ENCODE measurements at regions not wholly inside any gene's neighbourhood (a gene's known extent, or its start where the extent isn't known, plus 50 kb on each side); places are given as distances from the start of the nearest gene placed in this dataset.

DNA sequence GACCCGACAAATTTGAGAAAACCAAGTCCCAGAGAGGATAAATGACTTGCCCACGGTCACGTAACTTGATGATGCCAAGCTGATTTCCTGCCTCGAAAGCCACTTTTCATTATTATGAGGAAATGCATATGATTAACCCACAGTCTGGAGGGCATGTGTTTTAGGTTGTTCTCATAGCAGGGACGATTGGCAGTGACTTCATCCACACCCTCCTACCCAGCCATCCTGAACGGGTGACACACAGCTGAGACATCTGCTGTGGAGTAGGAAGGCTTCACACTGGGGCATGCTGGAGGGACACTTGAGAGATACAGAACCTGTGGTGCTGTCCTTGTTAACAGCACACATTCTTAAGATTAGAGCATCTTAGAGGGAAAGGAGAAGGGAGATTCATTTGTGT, 65.4 kb upstream of the WDFY2 start:
- CTCF ChIA-PET: no interaction called here
- POLR2A ChIA-PET: no interaction called here
- DNase-seq (ENCODE audit: extremely low spot score): no peak
- TF ChIP-seq SUZ12 (IDR thresholded peaks at IDR 0.05): no peak
- no peak for TF ChIP-seq BHLHE40 (IDR thresholded peaks at IDR 0.05; ENCODE audit: borderline replicate concordance)
- TF ChIP-seq, protein P1, sequence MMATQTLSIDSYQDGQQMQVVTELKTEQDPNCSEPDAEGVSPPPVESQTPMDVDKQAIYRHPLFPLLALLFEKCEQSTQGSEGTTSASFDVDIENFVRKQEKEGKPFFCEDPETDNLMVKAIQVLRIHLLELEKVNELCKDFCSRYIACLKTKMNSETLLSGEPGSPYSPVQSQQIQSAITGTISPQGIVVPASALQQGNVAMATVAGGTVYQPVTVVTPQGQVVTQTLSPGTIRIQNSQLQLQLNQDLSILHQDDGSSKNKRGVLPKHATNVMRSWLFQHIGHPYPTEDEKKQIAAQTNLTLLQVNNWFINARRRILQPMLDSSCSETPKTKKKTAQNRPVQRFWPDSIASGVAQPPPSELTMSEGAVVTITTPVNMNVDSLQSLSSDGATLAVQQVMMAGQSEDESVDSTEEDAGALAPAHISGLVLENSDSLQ (IDR thresholded peaks at IDR 0.05): no peak
- TF ChIP-seq ZNF384 (IDR thresholded peaks at IDR 0.05): no peak
- TF ChIP-seq TARDBP (IDR thresholded peaks at IDR 0.05): no peak
- TF ChIP-seq FOXA1 (IDR thresholded peaks at IDR 0.05): no peak
- TF ChIP-seq HDGF (IDR thresholded peaks at IDR 0.05; ENCODE audit: borderline replicate concordance): no peak
- TF ChIP-seq FOXK2 (IDR thresholded peaks at IDR 0.05): no peak
- no peak for TF ChIP-seq LEF1 (IDR thresholded peaks at IDR 0.05; ENCODE audit: borderline replicate concordance)
- TF ChIP-seq NFRKB (IDR thresholded peaks at IDR 0.05): no peak
- TF ChIP-seq ARNT (IDR thresholded peaks at IDR 0.05): no peak
- TF ChIP-seq CTBP1 (IDR thresholded peaks at IDR 0.05; ENCODE audit: borderline replicate concordance): no peak
- no peak for TF ChIP-seq ELF4 (IDR thresholded peaks at IDR 0.05)

DNA sequence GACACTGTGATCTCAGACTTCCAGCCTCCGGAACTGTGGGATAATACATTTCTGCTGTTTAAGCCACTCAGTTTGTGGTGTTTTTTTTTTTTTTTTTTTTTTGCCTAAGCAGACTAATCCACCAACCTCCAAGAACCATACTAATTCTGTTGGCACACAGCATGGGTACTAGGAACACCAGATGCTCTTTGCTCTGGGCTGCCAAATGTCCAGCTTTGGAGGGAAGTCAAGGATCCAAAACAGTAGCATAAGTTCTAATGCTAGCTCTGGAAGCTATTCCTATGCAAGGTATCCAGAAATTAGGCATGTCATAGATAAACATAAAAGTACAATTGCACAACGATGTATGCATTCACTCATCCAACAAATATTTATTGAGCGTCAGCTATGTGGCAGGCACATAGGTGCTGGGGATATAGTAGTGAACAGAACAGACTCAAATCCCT, 64.5 kb upstream of the WDFY2 start:
- TF ChIP-seq L3MBTL2 (conservative IDR thresholded peaks at IDR 0.05) (no peak), LEF1 (IDR thresholded peaks at IDR 0.05; ENCODE audit: borderline replicate concordance) (no peak), NFRKB (IDR thresholded peaks at IDR 0.05) (no peak), ARNT (IDR thresholded peaks at IDR 0.05) (no peak), TARDBP (IDR thresholded peaks at IDR 0.05) (no peak), ELF4 (IDR thresholded peaks at IDR 0.05) (no peak), FOXM1 (IDR thresholded peaks at IDR 0.05; ENCODE audit: borderline replicate concordance) (no peak), SP1 (IDR thresholded peaks at IDR 0.05) (no peak), BHLHE40 (IDR thresholded peaks at IDR 0.05; ENCODE audit: borderline replicate concordance) (no peak), ZNF384 (IDR thresholded peaks at IDR 0.05) (no peak), FOXA1 (IDR thresholded peaks at IDR 0.05) (no peak), FOXK2 (IDR thresholded peaks at IDR 0.05) (no peak), CTBP1 (IDR thresholded peaks at IDR 0.05; ENCODE audit: borderline replicate concordance) (no peak), HDGF (IDR thresholded peaks at IDR 0.05; ENCODE audit: borderline replicate concordance) (no peak), SUZ12 (IDR thresholded peaks at IDR 0.05) (no peak)
- TF ChIP-seq, protein P1 (IDR thresholded peaks at IDR 0.05): no peak
- POLR2A ChIA-PET: no interaction called here
- CTCF ChIA-PET: interaction anchor here (1.2 kb wide), 1 partner anchor 278 kb away, joined by 3 read pairs; no protein-coding TSS in a partner anchor
- DNase-seq (ENCODE audit: extremely low spot score): no peak

DNA sequence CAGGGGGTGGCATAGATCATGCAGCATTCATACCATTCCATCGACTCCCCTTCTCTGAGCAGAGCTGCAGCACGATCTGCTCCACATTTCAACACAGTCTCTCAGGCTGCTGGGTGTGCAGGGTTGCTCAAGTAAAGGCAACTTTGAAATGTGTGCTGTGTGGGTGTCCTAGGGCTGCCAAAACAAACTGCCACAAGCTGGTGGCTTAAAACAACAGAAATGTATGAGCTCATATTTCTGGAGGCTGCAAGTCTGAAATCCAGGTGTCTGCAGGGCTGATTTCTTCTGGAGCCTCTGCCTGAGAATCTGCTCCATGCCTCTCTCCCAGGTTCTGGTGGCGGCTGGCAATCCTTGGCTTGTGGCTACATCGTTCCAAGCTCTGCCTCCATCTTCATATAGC, 63.7 kb upstream of the WDFY2 start:
- TF ChIP-seq BHLHE40 (IDR thresholded peaks at IDR 0.05; ENCODE audit: borderline replicate concordance) (no peak), NFRKB (IDR thresholded peaks at IDR 0.05) (no peak), SUZ12 (IDR thresholded peaks at IDR 0.05) (no peak), L3MBTL2 (conservative IDR thresholded peaks at IDR 0.05) (no peak), FOXM1 (IDR thresholded peaks at IDR 0.05; ENCODE audit: borderline replicate concordance) (no peak), LEF1 (IDR thresholded peaks at IDR 0.05; ENCODE audit: borderline replicate concordance) (no peak), ELF4 (IDR thresholded peaks at IDR 0.05) (no peak), TARDBP (IDR thresholded peaks at IDR 0.05) (no peak), CTBP1 (IDR thresholded peaks at IDR 0.05; ENCODE audit: borderline replicate concordance) (no peak), HDGF (IDR thresholded peaks at IDR 0.05; ENCODE audit: borderline replicate concordance) (no peak), FOXK2 (IDR thresholded peaks at IDR 0.05) (no peak), ZNF384 (IDR thresholded peaks at IDR 0.05) (no peak), SP1 (IDR thresholded peaks at IDR 0.05) (no peak), ARNT (IDR thresholded peaks at IDR 0.05) (no peak), FOXA1 (IDR thresholded peaks at IDR 0.05) (no peak)
- TF ChIP-seq, protein P1 (IDR thresholded peaks at IDR 0.05): no peak
- CTCF ChIA-PET: interaction anchor here (1.2 kb wide), 1 partner anchor 277 kb away, joined by 3 read pairs; no protein-coding TSS in a partner anchor
- no peak for DNase-seq (ENCODE audit: extremely low spot score)
- POLR2A ChIA-PET: no interaction called here

DNA sequence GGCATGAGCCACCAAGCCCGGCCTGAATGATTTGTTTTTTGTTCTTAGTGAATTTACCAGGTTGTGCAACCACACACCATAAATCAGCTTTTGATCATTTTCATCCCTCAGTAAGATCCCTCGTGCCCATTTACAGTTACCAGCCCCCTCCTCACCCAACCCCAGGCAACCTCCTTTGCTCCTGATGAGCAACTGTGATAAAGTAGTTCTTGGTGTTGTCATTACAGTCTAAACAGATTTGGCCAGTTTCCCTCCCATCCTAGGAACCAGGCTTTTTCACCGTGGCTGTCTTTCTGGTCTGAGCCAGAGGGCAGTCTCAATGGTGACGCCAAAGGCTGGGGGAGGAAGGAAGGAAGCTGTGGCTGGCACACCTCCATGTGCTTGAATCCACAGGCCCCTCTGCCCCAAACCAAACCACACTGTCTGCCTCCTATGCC, 61.2 kb upstream of the WDFY2 start:
- no peak for DNase-seq (ENCODE audit: extremely low spot score)
- POLR2A ChIA-PET: no interaction called here
- TF ChIP-seq, protein P1 (IDR thresholded peaks at IDR 0.05): no peak
- TF ChIP-seq HDGF (IDR thresholded peaks at IDR 0.05; ENCODE audit: borderline replicate concordance): no peak
- no peak for TF ChIP-seq SP1 (IDR thresholded peaks at IDR 0.05)
- no peak for TF ChIP-seq ZNF384 (IDR thresholded peaks at IDR 0.05)
- TF ChIP-seq SUZ12 (IDR thresholded peaks at IDR 0.05): no peak
- no peak for TF ChIP-seq FOXA1 (IDR thresholded peaks at IDR 0.05)
- TF ChIP-seq LEF1 (IDR thresholded peaks at IDR 0.05; ENCODE audit: borderline replicate concordance): no peak
- no peak for TF ChIP-seq TARDBP (IDR thresholded peaks at IDR 0.05)
- CTCF ChIA-PET: no interaction called here

DNA sequence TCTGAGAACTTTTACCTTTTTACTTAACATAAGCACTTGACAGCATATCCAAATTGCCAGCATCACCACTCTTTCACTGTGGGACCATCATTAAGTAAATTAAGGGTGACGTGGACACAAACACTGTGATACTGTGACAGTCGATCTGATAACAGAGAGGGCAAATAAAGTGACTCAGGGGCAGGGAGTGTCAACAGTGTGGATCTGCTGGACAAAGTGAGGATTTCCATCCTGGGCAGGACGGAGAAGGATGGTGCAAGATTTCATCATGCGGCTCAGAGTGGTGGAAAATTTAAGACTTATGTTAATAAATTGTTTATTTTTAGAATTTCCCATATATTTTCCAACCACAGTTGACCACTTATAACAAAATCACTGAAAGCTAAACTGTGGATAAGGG, 60.0 kb upstream of the WDFY2 start:
- no peak for DNase-seq (ENCODE audit: extremely low spot score)
- ChIA-PET CTCF (interaction anchor here (0.6 kb wide), 1 partner anchor 43 kb away, joined by 3 read pairs; no protein-coding TSS in a partner anchor), POLR2A (no interaction called here)
- TF ChIP-seq SUZ12 (IDR thresholded peaks at IDR 0.05) (no peak), CTBP1 (IDR thresholded peaks at IDR 0.05; ENCODE audit: borderline replicate concordance) (no peak), L3MBTL2 (conservative IDR thresholded peaks at IDR 0.05) (no peak), ZNF384 (IDR thresholded peaks at IDR 0.05) (no peak), TARDBP (IDR thresholded peaks at IDR 0.05) (no peak), FOXA1 (IDR thresholded peaks at IDR 0.05) (no peak), FOXK2 (IDR thresholded peaks at IDR 0.05) (no peak), FOXM1 (IDR thresholded peaks at IDR 0.05; ENCODE audit: borderline replicate concordance) (no peak), HDGF (IDR thresholded peaks at IDR 0.05; ENCODE audit: borderline replicate concordance) (no peak), ARNT (IDR thresholded peaks at IDR 0.05) (no peak), BHLHE40 (IDR thresholded peaks at IDR 0.05; ENCODE audit: borderline replicate concordance) (no peak), ELF4 (IDR thresholded peaks at IDR 0.05) (no peak), NFRKB (IDR thresholded peaks at IDR 0.05) (no peak), SP1 (IDR thresholded peaks at IDR 0.05) (no peak), LEF1 (IDR thresholded peaks at IDR 0.05; ENCODE audit: borderline replicate concordance) (no peak)
- TF ChIP-seq, protein P1 (IDR thresholded peaks at IDR 0.05): no peak

Data from HEK293T (cell line).